GM21723 (cell line): ENCODE measurements at regions not wholly inside any gene's neighbourhood (a gene's known extent, or its start where the extent isn't known, plus 50 kb on each side); places are given as distances from the start of the nearest gene placed in this dataset.

Experiments
- ATAC-seq: cut with Tn5 transposase; IDR thresholded peaks from one replicate; pipeline ENCODE4 v1.9.1; 2021; ENCODE audit warnings: mild to moderate bottlenecking, moderate library complexity; ENCODE audit not compliant: unreplicated experiment

DNA sequence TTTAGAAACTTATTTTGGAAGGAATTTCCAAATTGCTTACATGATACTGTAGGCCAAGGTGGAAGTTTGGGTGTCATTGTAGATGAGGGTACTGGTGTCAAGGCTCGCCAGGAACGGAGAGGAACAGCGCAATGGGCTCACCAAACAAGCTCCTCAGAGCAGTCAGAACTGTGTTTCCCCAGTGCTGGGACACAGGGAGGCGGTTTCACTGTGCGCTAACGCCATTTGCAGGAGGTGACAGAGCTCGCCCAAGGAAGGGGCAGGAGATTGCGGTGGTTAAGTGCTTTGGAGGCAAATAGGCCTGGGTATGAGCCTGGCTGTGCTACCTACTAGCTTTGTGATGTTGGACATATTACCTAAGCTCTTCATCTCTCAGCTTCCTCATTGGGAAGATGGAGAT lies 57.3 kb downstream of the HHEX start:
- no peak for ATAC-seq

- ATAC-seq, result no peak
These were observed 57.8 kb downstream of the HHEX start for GRCh38 chr10:92747600-92747999.

GRCh38 chr10:92750791-92751533 lies 61.2 kb downstream of the HHEX start:
- ATAC-seq, result no peak

- no peak for ATAC-seq
These were observed 61.7 kb downstream of the HHEX start for GRCh38 chr10:92751534-92751811.

- ATAC-seq, result no peak
These were observed 62.1 kb downstream of the HHEX start for GRCh38 chr10:92751827-92752226.

DNA sequence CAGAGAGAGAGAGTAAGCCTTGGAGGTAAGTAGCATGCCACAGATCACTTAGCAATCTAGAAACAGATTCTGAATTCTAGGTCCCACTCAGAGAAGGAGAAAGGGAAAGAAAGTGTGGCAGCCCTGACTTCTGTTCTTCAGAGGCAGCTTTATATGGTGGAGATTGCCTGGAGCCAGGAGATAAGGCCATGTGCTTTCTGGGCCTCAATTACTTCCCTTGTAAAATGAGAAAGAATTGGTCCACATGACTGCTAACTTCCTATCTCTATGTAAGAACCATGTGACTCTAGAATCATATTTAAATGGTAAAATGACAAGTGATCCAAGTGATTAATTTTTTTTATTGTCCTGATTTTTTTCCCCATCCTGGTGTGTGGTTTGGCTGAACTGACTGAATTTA lies 64.1 kb downstream of the HHEX start:
- no peak for ATAC-seq

DNA sequence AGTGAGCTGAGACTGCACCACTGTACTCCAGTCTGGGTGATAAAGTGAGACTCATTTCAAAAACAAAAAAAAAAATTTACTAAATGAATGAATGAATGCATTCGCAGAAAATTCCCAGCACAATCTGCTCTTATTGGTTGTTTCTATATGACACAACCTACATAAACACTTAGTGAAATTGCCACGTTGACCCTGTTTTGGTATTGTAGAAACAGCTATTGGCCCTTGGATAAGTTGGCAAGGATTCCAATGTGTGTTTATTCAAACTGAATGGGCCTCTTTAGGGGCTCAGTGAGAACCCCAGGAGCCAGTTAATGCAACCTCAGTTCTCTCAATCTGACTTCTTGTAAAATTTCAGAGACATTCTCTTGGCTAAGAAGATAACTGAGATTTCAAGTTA lies 66.0 kb downstream of the HHEX start:
- ATAC-seq, result no peak

DNA sequence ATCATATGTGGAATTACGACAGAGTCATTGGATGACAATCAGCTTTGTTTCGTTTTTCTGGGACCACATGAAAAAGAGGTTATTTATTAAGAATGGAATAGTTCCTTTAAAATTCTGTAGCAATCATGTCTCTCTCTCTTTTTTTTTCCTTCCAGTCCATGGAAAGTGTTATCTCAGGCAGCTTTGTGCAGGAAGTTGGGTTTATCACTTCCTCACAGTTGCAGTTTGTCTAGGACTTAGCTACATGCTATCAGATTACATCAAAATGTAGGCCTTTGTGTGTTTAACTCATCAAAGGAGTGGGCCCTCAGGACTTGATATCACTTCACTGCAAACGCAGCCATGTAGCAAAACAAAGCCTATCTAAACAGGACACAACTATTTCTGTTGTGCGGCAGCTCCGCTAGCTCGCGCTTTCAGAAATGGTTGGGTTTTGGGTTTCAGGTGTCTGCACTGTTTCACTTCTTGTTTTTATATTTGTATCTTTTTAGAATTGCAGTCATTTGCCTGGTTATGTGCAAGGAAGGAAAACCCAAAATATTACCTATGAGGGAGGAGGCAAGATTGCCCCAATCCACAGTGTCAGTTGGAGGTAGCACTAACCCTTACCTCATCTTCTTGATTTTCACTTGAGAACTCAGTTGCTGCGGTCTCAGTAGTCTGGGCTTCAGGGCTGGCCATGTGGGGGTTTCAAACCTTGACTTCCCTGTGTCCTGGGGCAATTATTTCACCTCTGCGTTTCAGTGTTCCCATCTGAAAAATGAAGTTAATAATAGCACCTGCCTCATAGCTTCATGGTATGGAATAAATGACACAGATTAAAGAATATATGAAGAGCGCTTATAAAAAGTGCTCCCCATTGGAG lies 66.7 kb downstream of the HHEX start:
- ATAC-seq, result peak; percentile 88

GRCh38 chr10:92757066-92757710 lies 67.4 kb downstream of the HHEX start:
- peak; percentile 79 for ATAC-seq

- no peak for ATAC-seq
These were observed 68.0 kb downstream of the HHEX start for GRCh38 chr10:92757711-92758104.

DNA sequence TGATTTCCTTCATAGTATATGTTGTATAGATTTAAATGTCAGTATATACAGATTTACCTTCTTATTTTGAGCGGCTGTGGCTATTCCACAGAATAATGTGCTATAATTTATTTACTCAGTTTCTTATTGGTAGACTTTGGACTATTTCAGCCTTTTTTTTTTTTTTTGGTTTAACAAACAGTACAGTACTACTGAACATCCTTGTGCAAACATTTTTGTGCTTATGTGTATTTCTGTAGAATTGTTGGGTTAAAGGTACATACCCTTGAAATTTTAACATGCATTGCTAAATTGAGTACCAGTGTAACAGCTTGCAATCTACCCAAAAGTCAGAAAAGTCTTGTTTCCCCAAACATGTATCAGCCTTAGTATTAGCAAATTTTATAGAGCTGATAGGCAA lies 68.8 kb downstream of the HHEX start:
- no peak for ATAC-seq

GRCh38 chr10:92760609-92761008 lies 70.9 kb downstream of the HHEX start:
- no peak for ATAC-seq

GRCh38 chr10:92761571-92761970 lies 71.8 kb downstream of the HHEX start:
- no peak for ATAC-seq

GRCh38 chr10:92763634-92764155 lies 73.9 kb downstream of the HHEX start:
- ATAC-seq, result no peak

- no peak for ATAC-seq
These were observed 76.7 kb downstream of the HHEX start for GRCh38 chr10:92766451-92766850.

GRCh38 chr10:92768104-92768503 lies 78.3 kb downstream of the HHEX start:
- no peak for ATAC-seq

DNA sequence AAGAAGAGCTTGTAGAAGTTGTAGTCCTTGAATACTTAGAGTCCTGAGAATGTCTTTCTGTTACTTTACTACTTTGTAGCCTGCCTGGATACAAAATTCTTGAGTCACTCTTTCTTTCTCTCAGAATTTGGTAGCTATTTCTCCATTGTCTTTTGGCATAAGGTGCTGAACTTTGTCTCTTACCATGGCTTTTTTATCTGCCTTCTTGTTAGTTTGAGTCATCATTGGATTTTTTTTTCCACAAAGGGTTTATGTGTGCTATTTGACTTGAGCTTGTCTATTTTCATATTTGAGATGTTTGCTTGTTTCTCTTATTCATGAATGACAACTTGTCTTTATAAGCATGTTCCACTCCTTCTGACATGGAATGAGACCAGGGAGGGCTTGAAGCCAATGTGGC lies 74.5 kb upstream of the EXOC6 start:
- ATAC-seq, result no peak

DNA sequence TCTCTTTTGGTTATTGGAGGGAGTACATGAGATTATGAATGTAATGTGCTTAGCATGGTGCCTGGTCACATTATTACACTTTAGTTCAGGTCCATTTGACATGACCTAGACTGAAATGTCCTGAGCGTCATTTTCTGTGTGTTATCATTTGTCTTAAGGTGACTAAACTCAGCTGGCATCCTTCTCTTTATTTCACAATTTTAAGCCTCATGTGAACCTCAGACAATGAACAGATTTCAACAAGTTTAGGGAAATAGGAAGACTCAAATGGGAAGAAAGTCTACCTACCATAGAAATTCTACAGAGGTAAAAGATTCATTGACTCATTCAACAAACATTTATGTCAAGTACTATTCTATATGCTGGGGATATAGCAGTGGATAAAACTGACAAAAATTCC lies 70.2 kb upstream of the EXOC6 start:
- no peak for ATAC-seq

- no peak for ATAC-seq
These were observed 63.2 kb upstream of the EXOC6 start for GRCh38 chr10:92785118-92785517.

GRCh38 chr10:92787557-92788152 lies 60.7 kb upstream of the EXOC6 start:
- ATAC-seq, result no peak

DNA sequence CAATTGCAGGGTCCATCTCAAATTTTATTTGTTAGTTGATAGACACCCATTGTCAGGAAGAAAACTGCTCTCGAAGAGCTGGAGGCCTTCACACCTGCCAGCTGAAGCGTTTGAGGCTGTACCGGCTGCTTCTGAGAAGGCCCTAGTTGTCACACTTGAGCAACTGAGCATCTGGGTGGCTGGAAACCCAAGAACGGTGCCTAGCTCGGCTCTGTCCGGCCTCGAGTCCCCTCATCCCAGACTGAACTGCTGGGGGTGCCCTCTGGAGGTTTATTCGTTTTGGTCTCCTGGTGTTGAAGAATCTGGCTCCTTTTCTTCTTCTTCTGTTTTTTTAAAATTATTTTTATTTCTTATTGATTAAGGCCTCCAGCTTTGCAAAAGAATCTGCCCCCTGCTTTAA lies 59.3 kb upstream of the EXOC6 start:
- ATAC-seq, result no peak
